Heart left ventricle (tissue), 13 donors: ENCODE measurements at regions not wholly inside any gene's neighbourhood (a gene's known extent, or its start where the extent isn't known, plus 50 kb on each side); places are given as distances from the start of the nearest gene placed in this dataset.

ENCODE experiments used
- CTCF ChIP-seq, 12 donors: fragments of 200-600 bp; sonication (generic) in 4 of 12; IDR thresholded peaks; one replicate each; pipeline versions ENCODE4 v1.5.0 to v1.8.0; 2018 to 2022; ENCODE audit warnings: antibody characterized with exemption in 12 of 12, mild to moderate bottlenecking in 5 of 12
- POLR2A ChIP-seq, 2 donors: fragments of 450-650 bp; IDR thresholded peaks; one replicate each; pipeline ENCODE4 v1.6.1; 2017; ENCODE audit warnings: antibody characterized with exemption in 2 of 2, mild to moderate bottlenecking in 2 of 2, moderate library complexity in 2 of 2
- donor health status: ischemic (EF 13 %, LVEDD 7.1; RV severe dilation, severe dysfunction).
- donor health status: DM: no; HTN: yes; CAD: no.
- donor health status: DM: no; HTN: no; CAD: no.
- donor health status: ischemic (EF 25% LVEDD 6.9; RV normal size, moderate dysfunction).
- donor health status: ischemic (EF 25% LVEDD 5.7; RV mildly dilated, moderate dysfunction).
- donor health status: ischemic (EF 35%, LVEDD 5.7; RV mildly dilated, moderate dysfunction).
- donor health status: nonischemic (EF 11% LVEDD 7.7; RV severe dilation, severe dysfunction).
- donor health status: DM: yes; HTN: yes; CAD: no.
- donor health status: PGD.
- donor health status: ischemic (EF 29% LVEDD 5.4; RV normal size, mild dysfunction).
- donor health status: nonischemic (EF 23%, LVEDD 6.1; RV moderate dilation, normal function).

- peak; percentile 25 to 71 (median 52) for TF ChIP-seq CTCF (IDR thresholded peaks at IDR 0.05)
- TF ChIP-seq POLR2A (IDR thresholded peaks at IDR 0.05), result no peak
Observed at GRCh38 chr4:127479031-127479622, 153.6 kb upstream of the INTU start.
